MM.1S (cell line): ENCODE measurements at regions not wholly inside any gene's neighbourhood (a gene's known extent, or its start where the extent isn't known, plus 50 kb on each side); places are given as distances from the start of the nearest gene placed in this dataset.
"Not testable (repeated sequence)": the region's sequence is repeated elsewhere in the genome, so short reads cannot be mapped to it uniquely, and the experiment has no call there.

Experiments
- EZH2phosphoT487 ChIP-seq: fragments of 300-600 bp; sonication (generic); IDR thresholded peaks from 2 replicates; pipeline ENCODE4 v1.6.1; 2018; ENCODE audit warnings: antibody characterized with exemption, low read length
- TF ChIP-seq, protein P1 (sequence below): fragments of 300-600 bp; sonication (generic); IDR thresholded peaks from 2 replicates; pipeline ENCODE4 v1.5.1; 2016; ENCODE audit warnings: antibody characterized with exemption, low read length, mixed read lengths

DNA sequence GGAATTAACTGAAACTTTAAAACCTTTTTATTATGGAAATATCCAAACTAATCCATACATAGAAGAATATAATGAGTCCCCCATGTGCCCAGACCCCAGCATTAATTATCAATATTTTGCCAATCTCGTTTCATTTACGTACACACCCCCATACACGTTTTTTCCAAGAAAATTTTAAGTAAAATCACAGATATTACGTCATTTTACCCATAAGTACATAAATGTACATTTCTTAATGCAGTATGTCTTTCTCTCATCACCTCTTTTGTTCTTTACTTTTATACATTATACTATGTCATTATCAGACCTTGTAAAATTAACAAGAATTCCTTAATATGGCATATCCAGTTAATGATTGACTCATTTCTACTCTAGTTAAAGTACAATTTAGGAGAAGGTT lies 2914.1 kb upstream of the OR11H1 start:
- not testable (repeated sequence) for TF ChIP-seq EZH2phosphoT487
- TF ChIP-seq, protein P1, sequence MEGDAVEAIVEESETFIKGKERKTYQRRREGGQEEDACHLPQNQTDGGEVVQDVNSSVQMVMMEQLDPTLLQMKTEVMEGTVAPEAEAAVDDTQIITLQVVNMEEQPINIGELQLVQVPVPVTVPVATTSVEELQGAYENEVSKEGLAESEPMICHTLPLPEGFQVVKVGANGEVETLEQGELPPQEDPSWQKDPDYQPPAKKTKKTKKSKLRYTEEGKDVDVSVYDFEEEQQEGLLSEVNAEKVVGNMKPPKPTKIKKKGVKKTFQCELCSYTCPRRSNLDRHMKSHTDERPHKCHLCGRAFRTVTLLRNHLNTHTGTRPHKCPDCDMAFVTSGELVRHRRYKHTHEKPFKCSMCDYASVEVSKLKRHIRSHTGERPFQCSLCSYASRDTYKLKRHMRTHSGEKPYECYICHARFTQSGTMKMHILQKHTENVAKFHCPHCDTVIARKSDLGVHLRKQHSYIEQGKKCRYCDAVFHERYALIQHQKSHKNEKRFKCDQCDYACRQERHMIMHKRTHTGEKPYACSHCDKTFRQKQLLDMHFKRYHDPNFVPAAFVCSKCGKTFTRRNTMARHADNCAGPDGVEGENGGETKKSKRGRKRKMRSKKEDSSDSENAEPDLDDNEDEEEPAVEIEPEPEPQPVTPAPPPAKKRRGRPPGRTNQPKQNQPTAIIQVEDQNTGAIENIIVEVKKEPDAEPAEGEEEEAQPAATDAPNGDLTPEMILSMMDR: not testable (repeated sequence)
